Activated T-cell treated with anti-CD3 and anti-CD28 coated beads, Interleukin-2, amount 50 U/mL, for 72 hours (primary cell): ENCODE measurements at regions not wholly inside any gene's neighbourhood (a gene's known extent, or its start where the extent isn't known, plus 50 kb on each side); places are given as distances from the start of the nearest gene placed in this dataset.
A peak's percentile ranks its signal among the peaks of the same experiment; 100 is the strongest.
"Not testable (repeated sequence)": the region's sequence is repeated elsewhere in the genome, so short reads cannot be mapped to it uniquely, and the experiment has no call there.

Experiments used
- ATAC-seq, 2 donors: fragments of 150-1000 bp; cut with Tn5 transposase; replicated peaks in 1 of 2; 2 replicates each; pipeline ENCODE4 v1.10.0; 2021; ENCODE audit warnings: moderate library complexity in 2 of 2, mild to moderate bottlenecking in 1 of 2
- DNase-seq, 2 donors: peaks; one replicate each; pipeline ENCODE4 v3.0.0; 2021 to 2022; ENCODE audit warnings: mixed read lengths in 1 of 2
- H3K27ac Mint-ChIP-seq: one replicate; pipeline ENCODE4 v1.8.0; 2022; ENCODE audit warnings: mild to moderate bottlenecking, moderate library complexity, mixed read lengths
- H3K27me3 Mint-ChIP-seq: one replicate; pipeline ENCODE4 v1.8.0; 2022; ENCODE audit warnings: low read depth, mixed read lengths
- H3K36me3 Mint-ChIP-seq, 2 donors: one replicate each; pipeline ENCODE4 v1.8.0; 2022; ENCODE audit warnings: mixed read lengths in 2 of 2, mild to moderate bottlenecking in 1 of 2; ENCODE audit not compliant: insufficient read depth in 2 of 2
- H3K4me1 Mint-ChIP-seq: one replicate; pipeline ENCODE4 v1.8.0; 2022; ENCODE audit warnings: low read depth, mixed read lengths
- H3K4me3 Mint-ChIP-seq, 2 donors: one replicate each; pipeline ENCODE4 v1.8.0; 2022; ENCODE audit warnings: mild to moderate bottlenecking in 2 of 2, mixed read lengths in 2 of 2, moderate library complexity in 2 of 2
- H3K9me3 Mint-ChIP-seq, 2 donors: one replicate each; pipeline ENCODE4 v1.8.0; 2022; ENCODE audit warnings: mixed read lengths in 2 of 2

DNA sequence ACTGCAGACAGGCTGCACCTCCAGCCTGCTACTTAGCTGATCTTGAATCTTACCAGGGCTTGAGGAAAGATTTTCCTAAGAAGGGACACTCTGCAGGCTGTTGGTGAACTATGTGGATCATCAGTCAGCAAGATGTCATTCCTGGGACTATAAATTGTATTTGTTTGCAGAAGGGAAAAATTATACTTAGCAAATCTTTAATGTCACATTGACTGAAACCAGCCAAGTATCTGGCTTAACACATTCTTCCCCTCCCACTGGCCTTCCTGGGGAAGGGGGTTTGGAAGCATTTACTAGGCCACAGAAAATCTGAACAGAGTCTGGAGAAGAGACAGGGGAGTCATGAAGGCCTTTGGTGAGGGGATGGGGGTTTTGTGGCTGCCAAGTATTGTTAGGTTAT, 156.7 kb upstream of the EOLA2 start:
- no peak overlapping the region for H3K4me3 Mint-ChIP-seq
- no peaks in the 10 kb centered on the region for H3K4me1 Mint-ChIP-seq
- no peak for ATAC-seq
- no peaks in the 10 kb centered on the region for H3K36me3 Mint-ChIP-seq
- no peak overlapping the region for H3K27ac Mint-ChIP-seq
- DNase-seq: no peak
- H3K27me3 Mint-ChIP-seq: peaks cover 24% of the 10 kb centered on the region
- no peaks in the 10 kb centered on the region for H3K9me3 Mint-ChIP-seq

DNA sequence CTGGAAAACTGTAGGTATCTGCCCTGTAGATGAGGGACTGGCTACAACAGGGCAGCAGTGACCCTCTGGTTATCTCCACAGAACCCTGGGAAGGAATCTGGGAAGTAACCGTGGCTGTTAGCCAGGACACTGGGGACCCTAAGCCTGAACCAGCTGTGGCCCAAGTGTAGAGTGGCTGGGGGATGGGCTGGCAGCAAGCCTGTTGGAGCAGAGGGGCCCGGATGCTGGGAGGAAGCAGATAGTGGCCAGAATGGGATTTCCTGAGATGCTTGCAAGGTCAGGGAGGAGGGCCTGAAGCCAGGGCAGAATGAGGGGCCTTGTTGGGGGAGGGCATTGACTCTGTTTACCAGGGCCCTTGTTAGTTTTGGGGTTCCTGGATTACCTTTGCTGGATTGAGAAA, 161.0 kb upstream of the EOLA2 start:
- Mint-ChIP-seq H3K4me1 (no peaks in the 10 kb centered on the region), H3K36me3 (no peaks in the 10 kb centered on the region)

DNA sequence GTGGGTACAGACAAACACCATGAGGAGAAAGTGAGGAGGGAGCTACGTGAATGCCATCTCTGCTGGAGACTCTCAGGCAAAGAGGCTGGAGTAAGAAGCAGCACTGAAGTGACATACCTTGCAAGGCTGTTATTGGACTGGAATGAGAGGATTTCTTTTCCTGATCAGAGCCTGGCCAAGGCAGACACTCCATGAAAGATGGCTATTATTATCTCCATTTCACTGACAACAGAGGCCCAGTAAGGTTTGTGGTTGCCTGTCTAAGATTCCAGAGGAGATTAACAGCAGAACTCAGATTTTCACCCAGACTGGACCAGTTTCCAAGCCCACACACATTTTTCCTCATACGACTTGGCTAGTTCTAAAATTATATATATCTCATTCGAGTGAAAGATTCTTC, 162.0 kb upstream of the EOLA2 start:
- Mint-ChIP-seq H3K4me3 (no peak overlapping the region), H3K27me3 (peaks cover 7% of the 10 kb centered on the region), H3K9me3 (no peaks in the 10 kb centered on the region), H3K4me1 (no peaks in the 10 kb centered on the region), H3K27ac (no peak overlapping the region), H3K36me3 (no peaks in the 10 kb centered on the region)
- no peak for DNase-seq
- ATAC-seq: no peak

More for the DNA sequence above, 161.0 kb upstream of the EOLA2 start:
- no peak overlapping the region for H3K4me3 Mint-ChIP-seq
- H3K9me3 Mint-ChIP-seq: no peaks in the 10 kb centered on the region
- H3K27me3 Mint-ChIP-seq: peaks cover 7% of the 10 kb centered on the region
- DNase-seq (no peak), ATAC-seq (no peak)
- H3K27ac Mint-ChIP-seq: no peak overlapping the region

DNA sequence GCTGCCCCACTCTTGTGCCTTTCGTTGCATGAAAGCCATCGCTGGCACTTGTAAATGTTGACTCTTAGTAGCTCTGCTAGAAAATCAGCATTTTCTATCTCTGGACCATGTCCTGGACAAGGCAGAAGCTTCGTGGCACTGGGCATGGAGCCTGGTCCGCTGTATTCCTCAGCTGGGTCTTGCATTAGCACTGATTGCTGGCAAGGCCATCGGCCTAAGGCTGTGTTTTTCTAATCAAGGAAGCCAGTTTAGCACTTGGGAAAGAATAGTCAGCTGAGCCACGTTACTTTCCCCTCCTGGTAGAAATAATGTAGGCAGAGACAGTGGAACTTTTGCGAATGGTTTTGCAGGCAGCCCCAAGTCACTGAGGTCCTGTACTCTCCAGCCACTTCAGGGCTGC, 180.2 kb upstream of the EOLA2 start:
- DNase-seq: no peak
- H3K36me3 Mint-ChIP-seq: peaks cover 0 to 1% of the 10 kb centered on the region in 2 donors
- no peak overlapping the region for H3K4me3 Mint-ChIP-seq
- no peak for ATAC-seq
- H3K9me3 Mint-ChIP-seq: no peaks in the 10 kb centered on the region
- peaks cover 59% of the 10 kb centered on the region for H3K27me3 Mint-ChIP-seq
- H3K4me1 Mint-ChIP-seq: no peaks in the 10 kb centered on the region
- H3K27ac Mint-ChIP-seq: no peak overlapping the region

DNA sequence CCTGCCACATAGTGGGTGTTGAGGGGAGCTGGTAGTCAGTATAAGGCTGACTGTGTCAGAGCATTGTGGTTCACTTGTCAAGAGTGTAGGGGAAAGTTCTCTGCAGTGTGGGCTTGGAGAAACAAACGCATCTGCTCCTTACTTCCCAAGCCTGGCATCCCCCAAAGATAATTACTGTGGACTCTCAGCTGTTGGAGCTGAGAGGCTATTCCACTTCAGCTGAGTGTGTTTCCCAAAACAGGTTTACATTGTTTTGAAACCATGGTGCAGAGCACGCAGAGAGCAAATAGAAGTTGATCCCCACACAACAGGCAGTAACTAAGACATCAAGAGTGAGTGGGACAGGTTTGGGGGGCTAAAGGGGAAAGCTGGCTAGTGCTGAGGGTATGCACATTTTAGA, 181.0 kb upstream of the EOLA2 start:
- no peak for DNase-seq
- Mint-ChIP-seq H3K27ac (no peak overlapping the region), H3K4me1 (no peaks in the 10 kb centered on the region), H3K27me3 (peaks cover 67% of the 10 kb centered on the region), H3K9me3 (no peaks in the 10 kb centered on the region), H3K36me3 (peaks cover 0 to 1% of the 10 kb centered on the region in 2 donors), H3K4me3 (no peak overlapping the region)
- no peak for ATAC-seq

DNA sequence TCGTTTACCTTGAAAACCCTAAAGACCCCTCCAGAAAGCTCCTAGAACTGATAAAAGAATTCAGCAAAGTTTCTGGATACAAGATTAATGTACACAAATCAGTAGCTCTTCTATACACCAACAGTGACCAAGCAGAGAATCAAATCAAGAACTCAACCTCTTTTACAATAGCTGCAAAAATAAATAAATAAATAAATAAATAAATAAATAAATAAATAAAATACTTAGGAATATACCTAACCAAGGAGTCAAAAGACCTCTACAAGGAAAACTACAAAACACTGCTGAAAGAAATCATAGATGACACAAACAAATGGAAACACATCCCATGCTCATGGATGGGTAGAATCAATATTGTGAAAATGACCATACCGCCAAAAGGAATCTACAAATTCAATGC, 186.8 kb upstream of the EOLA2 start:
- peaks cover 40% of the 10 kb centered on the region for H3K27me3 Mint-ChIP-seq
- H3K4me1 Mint-ChIP-seq, ATAC-seq, H3K9me3 Mint-ChIP-seq, DNase-seq, H3K36me3 Mint-ChIP-seq, H3K27ac Mint-ChIP-seq, H3K4me3 Mint-ChIP-seq: not testable (repeated sequence)

DNA sequence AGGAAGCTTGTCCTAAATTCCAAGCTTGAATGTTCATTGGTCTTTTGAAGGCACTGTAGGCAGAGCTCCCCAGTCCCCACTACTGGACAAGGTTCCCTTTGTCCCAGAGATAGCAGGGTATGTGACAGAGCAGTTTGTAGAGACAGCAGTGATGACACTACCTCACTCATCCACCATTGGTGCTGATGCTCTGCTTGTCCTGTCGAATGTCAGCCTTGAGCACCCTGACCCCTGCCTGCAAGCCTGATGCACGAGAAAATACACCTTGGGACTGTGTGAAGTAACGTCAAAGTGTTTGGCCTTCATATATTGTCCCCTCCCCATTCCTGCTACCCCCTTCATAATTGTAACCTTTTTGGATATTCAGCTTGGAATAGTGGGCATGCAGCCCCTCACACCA, 188.9 kb upstream of the EOLA2 start:
- DNase-seq (no peak), ATAC-seq (no peak)
- H3K9me3 Mint-ChIP-seq: no peaks in the 10 kb centered on the region
- H3K4me1 Mint-ChIP-seq: no peaks in the 10 kb centered on the region
- peaks cover 0 to 1% of the 10 kb centered on the region in 2 donors for H3K36me3 Mint-ChIP-seq
- H3K27ac Mint-ChIP-seq: no peak overlapping the region
- H3K27me3 Mint-ChIP-seq: peaks cover 26% of the 10 kb centered on the region
- H3K4me3 Mint-ChIP-seq: no peak overlapping the region

DNA sequence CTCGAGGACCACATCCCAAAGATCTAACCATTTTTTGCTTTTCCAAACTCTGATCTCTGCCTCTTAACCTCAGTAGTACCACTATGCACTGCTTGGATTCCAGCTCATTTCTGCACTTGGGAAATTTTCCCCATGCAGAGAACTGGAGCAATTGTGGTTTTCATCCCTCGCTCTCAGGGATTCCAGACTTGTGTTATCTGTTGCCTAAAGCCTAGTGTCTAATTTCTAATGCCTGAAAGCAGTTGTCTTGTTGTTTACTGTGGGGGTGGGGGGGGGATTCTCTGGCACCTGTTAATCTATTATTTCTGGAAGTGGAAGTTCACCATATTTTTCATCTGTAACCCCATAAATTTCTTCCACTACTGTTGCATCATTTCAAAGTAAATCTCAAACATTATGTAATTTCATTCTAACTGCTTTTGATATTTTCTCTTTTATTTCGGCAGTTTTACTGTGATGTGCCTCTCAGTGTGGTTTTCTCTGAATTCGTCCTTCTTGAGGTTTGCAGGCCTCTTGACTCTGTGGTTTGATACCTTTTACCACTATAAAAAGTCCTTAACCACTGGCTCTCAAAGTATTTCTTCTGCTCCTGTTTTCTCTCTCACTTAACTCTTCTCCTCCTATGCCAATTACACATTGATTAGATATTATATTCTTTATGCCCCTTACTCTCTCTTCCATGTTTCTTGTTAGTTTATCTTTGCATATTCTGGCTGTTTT, 205.6 kb upstream of the EOLA2 start:
- no peak for ATAC-seq
- Mint-ChIP-seq H3K27ac (no peak overlapping the region), H3K36me3 (peaks cover 0 to 4% of the 10 kb centered on the region in 2 donors), H3K4me1 (no peaks in the 10 kb centered on the region), H3K27me3 (peaks cover 30% of the 10 kb centered on the region), H3K4me3 (no peak overlapping the region), H3K9me3 (peaks cover 0 to 2% of the 10 kb centered on the region in 2 donors)
- DNase-seq: no peak

DNA sequence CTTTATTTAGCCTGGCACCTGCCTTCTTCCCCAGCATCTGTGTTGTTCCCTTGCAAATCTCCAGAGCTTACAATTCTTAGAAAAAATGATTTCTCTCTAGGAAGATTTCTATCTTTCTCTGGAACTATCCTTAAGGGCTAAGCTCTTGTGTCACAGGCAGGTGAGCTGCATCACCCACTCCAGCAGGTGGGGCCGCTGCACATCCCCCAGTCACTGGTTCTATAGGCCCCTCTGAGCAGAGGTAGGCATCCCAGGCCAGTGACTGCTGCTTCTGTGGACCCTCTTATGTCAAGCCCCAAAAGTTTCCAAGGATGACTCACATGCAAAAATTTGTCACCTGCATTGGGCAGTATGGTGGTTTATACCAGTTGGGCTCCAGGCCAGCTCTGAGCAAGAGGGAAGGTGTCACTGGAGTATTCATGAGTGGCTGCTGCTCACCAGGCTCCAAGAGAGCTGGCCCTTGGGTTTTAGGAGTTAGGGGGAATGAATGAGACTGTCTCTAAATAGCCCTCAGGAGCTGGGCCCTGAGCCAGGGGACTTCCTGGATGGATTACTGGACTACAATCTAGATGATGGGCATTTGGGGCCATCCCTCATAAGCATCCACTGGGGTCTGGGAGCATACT, 208.1 kb upstream of the EOLA2 start:
- H3K27me3 Mint-ChIP-seq: peaks cover 30% of the 10 kb centered on the region
- H3K4me1 Mint-ChIP-seq: no peaks in the 10 kb centered on the region
- DNase-seq (peak; percentile 5 to 8), ATAC-seq (peak in 1 of 2 donors; percentile 24)
- H3K4me3 Mint-ChIP-seq: no peak overlapping the region
- H3K9me3 Mint-ChIP-seq: peaks cover 0 to 2% of the 10 kb centered on the region in 2 donors
- H3K27ac Mint-ChIP-seq: no peak overlapping the region
- peaks cover 0 to 4% of the 10 kb centered on the region in 2 donors for H3K36me3 Mint-ChIP-seq

DNA sequence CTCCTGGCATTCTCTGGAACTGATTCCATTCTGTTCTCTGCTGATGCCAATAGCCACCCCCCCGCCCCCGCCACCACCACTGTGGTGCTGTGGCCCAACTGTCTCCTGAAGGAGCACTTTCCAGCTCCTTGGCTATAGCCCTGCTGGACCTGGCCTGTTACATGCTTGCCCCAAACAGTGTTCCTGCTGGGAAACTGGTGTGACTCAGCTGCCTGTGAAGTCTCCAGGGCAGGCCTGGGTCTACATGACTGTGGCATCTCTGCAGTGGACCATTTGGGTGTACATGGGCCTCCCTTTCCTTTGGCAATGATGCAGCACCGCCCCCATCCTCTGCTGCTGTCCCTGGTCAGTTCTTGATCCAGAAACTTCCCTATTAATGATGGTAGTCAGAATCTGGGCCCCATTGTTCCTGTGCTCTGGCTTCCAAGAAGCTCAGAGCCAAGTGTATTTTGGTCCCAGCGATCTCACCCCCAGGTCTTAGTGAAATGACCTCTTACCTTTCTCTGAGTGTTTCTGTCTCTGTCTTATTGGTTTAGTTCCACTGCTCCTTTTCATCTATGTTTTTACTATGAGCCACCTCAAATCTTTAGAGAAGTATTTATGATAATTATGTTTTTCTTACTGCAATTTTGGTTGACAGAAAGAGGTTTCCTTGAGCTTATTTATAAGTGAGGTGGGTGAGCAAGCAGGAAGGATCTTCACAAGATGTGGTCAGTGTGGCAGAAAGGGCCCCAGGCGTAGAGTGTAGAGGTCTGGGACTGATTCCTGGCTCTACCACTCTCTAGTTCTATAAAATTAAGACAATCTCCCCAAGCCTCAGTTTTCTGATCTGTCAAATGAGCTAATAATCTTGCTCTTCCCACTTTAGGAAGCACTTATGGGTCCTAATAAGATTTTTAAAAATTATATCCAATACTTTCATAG, 210.7 kb upstream of the EOLA2 start:
- no peaks in the 10 kb centered on the region for H3K9me3 Mint-ChIP-seq
- H3K27me3 Mint-ChIP-seq: peaks cover 22% of the 10 kb centered on the region
- no peak overlapping the region for H3K4me3 Mint-ChIP-seq
- H3K36me3 Mint-ChIP-seq: no peaks in the 10 kb centered on the region
- ATAC-seq: no peak
- no peak for DNase-seq
- H3K4me1 Mint-ChIP-seq: no peaks in the 10 kb centered on the region
- H3K27ac Mint-ChIP-seq: no peak overlapping the region

DNA sequence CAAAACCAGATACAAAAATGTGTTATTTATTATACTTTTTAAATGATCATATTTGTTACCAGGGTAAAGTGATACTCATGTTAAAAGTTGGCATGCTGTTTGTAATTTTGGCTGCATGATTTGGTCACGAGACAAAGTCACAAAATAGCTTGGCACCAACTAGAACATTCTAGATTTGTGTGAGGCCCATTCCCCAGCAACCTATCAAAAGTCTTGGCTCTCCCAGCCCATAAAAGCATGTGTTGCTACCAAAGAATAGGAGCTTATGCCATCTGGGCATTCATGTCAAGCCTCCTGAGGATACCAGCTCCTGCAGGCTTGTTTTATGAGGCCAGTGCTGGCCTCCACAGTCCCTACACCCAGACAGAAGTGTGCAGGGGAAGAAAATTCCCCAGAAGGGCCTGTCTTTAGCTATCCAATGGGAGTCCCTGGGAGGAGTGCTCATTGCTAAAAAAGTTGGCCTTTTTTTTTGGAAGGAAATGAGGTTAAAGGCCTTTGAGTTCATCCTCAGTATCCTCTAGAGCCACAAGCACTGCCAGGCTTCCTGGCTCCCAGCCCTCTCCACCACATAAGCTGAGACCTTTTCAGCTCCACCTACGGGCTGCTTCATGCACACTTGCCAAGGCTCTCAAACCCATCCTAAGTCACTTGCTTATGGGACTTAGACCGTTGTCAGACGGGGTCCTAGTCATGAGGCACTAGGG, 211.9 kb upstream of the EOLA2 start:
- H3K9me3 Mint-ChIP-seq: no peaks in the 10 kb centered on the region
- H3K27ac Mint-ChIP-seq: no peak overlapping the region
- no peaks in the 10 kb centered on the region for H3K36me3 Mint-ChIP-seq
- H3K4me3 Mint-ChIP-seq: no peak overlapping the region
- ATAC-seq: no peak
- no peak for DNase-seq
- H3K4me1 Mint-ChIP-seq: no peaks in the 10 kb centered on the region
- H3K27me3 Mint-ChIP-seq: peaks cover 15% of the 10 kb centered on the region

DNA sequence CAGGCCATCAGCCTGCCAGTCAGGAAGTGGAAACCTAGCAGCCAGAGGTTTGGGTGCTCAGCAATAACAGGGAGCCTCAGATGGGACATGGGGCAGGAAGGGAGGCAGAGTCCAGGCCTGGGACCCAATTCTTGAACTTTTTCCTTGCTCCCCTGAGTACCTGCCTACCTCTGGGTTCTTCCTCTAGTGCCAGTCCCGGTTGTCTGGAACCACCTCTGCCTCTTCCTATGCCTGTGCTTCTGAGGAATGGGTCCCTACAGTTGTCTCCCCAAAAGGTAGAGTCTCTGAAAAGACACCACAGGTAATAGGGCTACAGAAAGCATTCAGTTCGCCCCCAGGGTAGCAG, 212.4 kb upstream of the MAMLD1 start:
- H3K4me1 Mint-ChIP-seq: no peaks in the 10 kb centered on the region
- no peak overlapping the region for H3K27ac Mint-ChIP-seq
- no peak overlapping the region for H3K4me3 Mint-ChIP-seq
- no peak for DNase-seq
- H3K9me3 Mint-ChIP-seq: no peaks in the 10 kb centered on the region
- no peaks in the 10 kb centered on the region for H3K36me3 Mint-ChIP-seq
- peaks cover 14% of the 10 kb centered on the region for H3K27me3 Mint-ChIP-seq
- no peak for ATAC-seq

DNA sequence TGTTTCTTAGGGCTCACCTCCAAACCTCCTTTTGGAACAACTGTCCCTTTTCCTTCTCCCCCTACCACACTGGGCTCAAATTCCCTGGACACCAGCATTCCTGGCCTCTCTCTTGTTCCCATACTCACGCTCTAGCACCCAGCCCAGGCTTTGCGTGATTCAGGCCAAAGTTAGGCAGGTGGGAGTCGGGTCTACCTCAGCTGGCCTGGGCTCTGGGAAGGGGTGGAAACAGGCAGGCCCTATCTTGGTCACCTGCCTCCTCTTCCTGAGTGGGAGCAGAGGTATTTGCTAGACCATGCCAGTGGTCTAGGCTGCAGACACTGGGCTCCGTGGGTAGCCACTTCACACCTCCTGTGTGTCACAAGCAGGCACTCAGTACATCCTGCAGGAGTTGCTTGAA, 211.1 kb upstream of the MAMLD1 start:
- DNase-seq (no peak), ATAC-seq (no peak)
- Mint-ChIP-seq H3K27ac (no peak overlapping the region), H3K4me1 (no peaks in the 10 kb centered on the region), H3K36me3 (no peaks in the 10 kb centered on the region), H3K4me3 (no peak overlapping the region), H3K9me3 (no peaks in the 10 kb centered on the region), H3K27me3 (peaks cover 14% of the 10 kb centered on the region)
